Fibroblast of pulmonary artery (primary cell): ENCODE measurements at regions not wholly inside any gene's neighbourhood (a gene's known extent, or its start where the extent isn't known, plus 50 kb on each side); places are given as distances from the start of the nearest gene placed in this dataset.

Experiments
- DNase-seq: peaks from one replicate; pipeline ENCODE4 v3.0.0-alpha.2; 2010; ENCODE audit warnings: low read depth
- H3K4me3 ChIP-seq: replicated peaks from 2 replicates; pipeline ENCODE4 v1.5.1; 2011; ENCODE audit warnings: low read depth, mild to moderate bottlenecking, control low read depth, low read length, moderate library complexity
- CTCF ChIP-seq: IDR thresholded peaks from 2 replicates; pipeline ENCODE4 v1.5.1; 2011; ENCODE audit warnings: mild to moderate bottlenecking, control low read depth, low read length, inconsistent platforms; ENCODE audit errors: missing control alignments

DNA sequence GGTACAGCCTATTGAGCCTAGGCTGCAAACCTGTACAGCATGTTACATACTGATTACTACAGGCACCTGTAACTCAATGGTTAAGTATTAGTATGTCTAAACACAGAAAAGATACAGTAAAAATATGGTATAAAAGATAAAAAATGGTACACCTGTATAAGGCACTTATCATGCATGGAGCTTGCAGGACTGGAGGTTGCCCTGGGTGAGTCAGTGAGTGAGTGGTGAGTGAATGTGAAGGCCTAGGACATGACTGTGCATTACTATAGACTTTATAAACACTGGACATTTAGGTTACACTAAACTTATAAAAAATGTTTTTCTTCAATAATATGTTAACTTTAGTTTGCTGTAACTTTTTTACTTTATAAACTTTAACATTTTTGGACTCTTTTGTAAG lies 171.3 kb downstream of the SLC28A3 start:
- no peak for DNase-seq
- TF ChIP-seq CTCF = no peak
- no peak overlapping the region for H3K4me3 ChIP-seq

GRCh38 chr9:84170521-84171141 lies 169.9 kb downstream of the SLC28A3 start:
- peak; percentile 17 for TF ChIP-seq CTCF
- H3K4me3 ChIP-seq = no peak overlapping the region
- DNase-seq = peak; percentile 97

- no peak for DNase-seq
- no peak overlapping the region for H3K4me3 ChIP-seq
- no peak for TF ChIP-seq CTCF
Observed at GRCh38 chr9:84173961-84174360, 166.6 kb downstream of the SLC28A3 start.

DNA sequence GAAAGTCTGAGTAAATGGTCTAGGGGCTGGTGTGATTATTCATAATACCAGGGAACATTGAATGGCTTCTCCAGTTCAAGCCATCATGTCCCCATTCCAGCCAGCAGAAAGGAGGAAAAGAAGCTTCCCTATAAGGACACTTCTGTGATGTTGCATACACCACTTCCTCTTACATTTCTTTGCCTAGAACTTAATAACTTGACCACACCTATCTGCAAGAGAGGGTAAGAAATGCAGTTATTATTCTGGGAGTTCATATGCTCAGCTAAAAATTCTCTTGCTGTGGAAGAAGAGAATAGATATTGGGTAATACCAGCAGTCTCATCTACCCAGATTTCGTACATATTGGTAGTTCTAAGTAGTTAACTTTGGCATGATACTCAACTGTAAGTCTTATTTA lies 166.1 kb downstream of the SLC28A3 start:
- TF ChIP-seq CTCF = no peak
- no peak for DNase-seq
- H3K4me3 ChIP-seq = no peak overlapping the region

GRCh38 chr9:84177407-84177806 lies 163.2 kb downstream of the SLC28A3 start:
- no peak for DNase-seq
- TF ChIP-seq CTCF = no peak
- H3K4me3 ChIP-seq = no peak overlapping the region

GRCh38 chr9:84179531-84179930 lies 161.0 kb downstream of the SLC28A3 start:
- no peak overlapping the region for H3K4me3 ChIP-seq
- TF ChIP-seq CTCF = no peak
- DNase-seq = no peak

DNA sequence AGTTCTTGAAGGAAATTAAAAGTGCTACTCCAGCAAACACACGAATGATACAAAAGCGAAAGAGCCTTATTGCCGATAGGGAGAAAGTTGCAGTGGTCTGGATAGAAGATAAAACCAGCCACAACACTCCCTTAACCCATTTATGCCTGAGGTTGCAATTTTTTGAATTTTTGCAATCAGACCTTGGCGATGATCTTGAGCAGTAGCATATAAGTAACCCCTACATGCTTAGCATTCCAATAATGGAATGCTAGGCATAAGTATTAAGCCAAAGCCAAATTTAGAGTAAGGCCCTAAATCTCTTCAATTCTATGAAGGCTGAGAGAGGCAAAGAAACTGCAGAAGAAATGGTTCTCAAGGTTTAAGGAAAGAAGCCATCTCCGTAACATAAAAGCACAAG lies 153.5 kb downstream of the SLC28A3 start:
- DNase-seq = no peak
- no peak for TF ChIP-seq CTCF
- H3K4me3 ChIP-seq = no peak overlapping the region
